Activated naive CD4-positive, alpha-beta T cell treated with anti-CD3 and anti-CD28 coated beads for 36 hours (primary cell): ENCODE measurements at regions not wholly inside any gene's neighbourhood (a gene's known extent, or its start where the extent isn't known, plus 50 kb on each side); places are given as distances from the start of the nearest gene placed in this dataset.
"Not testable (repeated sequence)": the region's sequence is repeated elsewhere in the genome, so short reads cannot be mapped to it uniquely, and the experiment has no call there.

ENCODE experiments used
- CTCF ChIA-PET: fragments of 350-600 bp; sonication (Branson Sonifier 250); formaldehyde crosslinking; loops from one replicate; lab custom pipeline; 2021; ENCODE audit warnings: antibody characterized with exemption; lab: Charles Lee
- DNase-seq: peaks from one replicate; pipeline ENCODE4 v3.0.0-alpha.2; 2020
- H3K27ac Mint-ChIP-seq: one replicate; pipeline ENCODE4 v1.8.0; 2021; ENCODE audit warnings: mild to moderate bottlenecking, mixed read lengths
- H3K27me3 Mint-ChIP-seq: one replicate; pipeline ENCODE4 v1.8.0; 2021; ENCODE audit warnings: low read depth, mixed read lengths
- H3K36me3 Mint-ChIP-seq: one replicate; pipeline ENCODE4 v1.8.0; 2021; ENCODE audit warnings: low read depth, mixed read lengths
- H3K4me1 Mint-ChIP-seq: one replicate; pipeline ENCODE4 v1.8.0; 2021; ENCODE audit warnings: low read depth, mixed read lengths
- H3K4me3 Mint-ChIP-seq: one replicate; pipeline ENCODE4 v1.8.0; 2021; ENCODE audit warnings: mild to moderate bottlenecking, moderate library complexity, mixed read lengths
- H3K9me3 Mint-ChIP-seq: one replicate; pipeline ENCODE4 v1.8.0; 2021; ENCODE audit warnings: mixed read lengths
- intact Hi-C: fragments of 100-400 bp; cut with micrococcal nuclease; formaldehyde crosslinking; loops from one replicate; pipeline ENCODE4 v1.15.1; 2023

DNA sequence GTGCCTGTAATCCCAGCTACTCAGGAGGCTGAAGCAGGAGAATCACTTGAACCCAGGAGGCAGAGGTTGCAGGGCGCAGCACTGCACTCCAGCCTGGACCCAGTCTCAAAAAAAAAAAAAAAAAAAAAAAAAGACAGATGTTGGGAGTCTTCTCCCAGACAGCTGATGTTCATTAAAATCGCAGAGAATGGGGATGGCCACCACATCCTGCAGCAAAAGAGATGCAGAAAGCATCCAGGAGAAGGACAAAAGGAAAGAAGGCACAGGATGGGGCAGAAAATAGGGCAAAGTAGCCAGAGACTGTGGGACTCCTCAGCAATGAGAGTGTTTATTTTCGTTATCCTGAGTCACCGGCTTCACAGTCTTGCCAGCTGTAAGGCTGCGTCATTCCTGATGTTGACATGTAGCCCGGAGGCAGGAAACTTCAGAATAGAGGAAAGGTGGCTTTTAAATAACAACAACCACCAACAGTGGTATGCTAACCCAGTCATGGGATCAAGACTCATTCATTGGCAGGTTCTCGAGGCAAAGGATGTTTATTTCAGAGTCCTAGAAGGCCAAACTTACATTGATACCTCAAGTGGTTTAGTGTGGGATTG, 149.5 kb upstream of the SVIL start:
- peaks cover 8% of the 10 kb centered on the region for H3K27me3 Mint-ChIP-seq
- no peaks in the 10 kb centered on the region for H3K9me3 Mint-ChIP-seq
- H3K27ac Mint-ChIP-seq = no peak overlapping the region
- intact Hi-C loops = no loop called here
- H3K36me3 Mint-ChIP-seq = no peaks in the 10 kb centered on the region
- H3K4me3 Mint-ChIP-seq = no peak overlapping the region
- CTCF ChIA-PET = no interaction called here
- DNase-seq = no peak
- no peaks in the 10 kb centered on the region for H3K4me1 Mint-ChIP-seq

DNA sequence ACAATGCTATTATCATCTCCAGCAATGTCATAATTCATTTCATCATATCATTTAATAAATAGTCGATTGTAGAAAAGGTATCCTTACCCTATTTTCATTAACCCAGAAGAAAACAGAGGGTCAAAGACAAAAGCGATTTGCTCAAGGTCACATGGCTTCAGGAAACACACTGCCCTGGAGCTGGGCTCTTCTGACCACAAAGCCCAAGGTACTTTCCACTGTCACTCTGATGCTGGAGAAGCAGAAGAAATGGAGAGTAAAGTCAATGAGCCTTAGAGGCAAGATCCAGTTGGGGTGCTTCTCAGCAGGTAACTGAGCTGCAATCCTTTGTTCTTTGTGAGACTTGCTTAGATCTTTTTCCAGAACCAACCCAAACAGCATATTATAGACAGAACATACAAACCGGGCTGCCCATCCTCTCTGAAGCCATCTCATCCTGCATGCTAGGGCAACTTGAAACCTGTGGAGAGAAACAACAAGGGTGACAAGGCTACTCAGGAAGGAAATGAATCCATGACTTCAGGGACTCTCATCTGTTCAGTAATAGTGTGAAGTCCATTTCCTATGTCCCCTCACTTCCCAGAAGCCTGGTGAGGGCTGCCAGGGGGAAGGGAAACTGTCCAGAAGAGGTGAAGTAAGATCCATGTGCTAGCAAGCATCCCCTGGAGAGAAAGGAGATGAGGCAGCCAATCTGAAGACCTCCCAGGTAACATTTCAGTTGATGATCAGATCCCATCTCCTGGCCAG, 148.6 kb upstream of the SVIL start:
- no peaks in the 10 kb centered on the region for H3K36me3 Mint-ChIP-seq
- H3K27ac Mint-ChIP-seq = no peak overlapping the region
- H3K27me3 Mint-ChIP-seq = peaks cover 10% of the 10 kb centered on the region
- intact Hi-C loops = no loop called here
- no peaks in the 10 kb centered on the region for H3K9me3 Mint-ChIP-seq
- CTCF ChIA-PET = no interaction called here
- H3K4me1 Mint-ChIP-seq = no peaks in the 10 kb centered on the region
- no peak overlapping the region for H3K4me3 Mint-ChIP-seq
- DNase-seq = no peak

DNA sequence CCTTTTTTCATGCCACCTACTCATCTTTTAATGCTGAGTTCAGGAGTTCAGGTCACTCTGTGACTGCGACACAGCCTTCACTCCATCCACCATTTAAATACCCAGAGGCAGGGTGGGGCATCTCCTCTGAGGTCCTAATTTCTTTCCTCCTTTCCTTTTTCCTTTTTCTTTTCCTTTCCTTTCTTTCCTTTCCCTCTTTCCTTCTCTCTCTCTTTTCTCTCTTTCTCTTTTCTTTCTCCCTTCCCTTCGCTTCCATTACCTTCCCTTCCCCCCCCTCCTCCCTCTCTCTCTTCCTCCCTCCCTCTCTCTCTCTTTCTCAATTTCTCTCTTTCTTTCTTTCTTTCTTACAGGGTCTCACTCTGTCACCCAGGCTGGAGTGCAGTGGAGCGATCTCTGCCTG, 145.9 kb upstream of the SVIL start:
- Mint-ChIP-seq H3K4me3 (no peak overlapping the region), H3K27ac (no peak overlapping the region), H3K36me3 (no peaks in the 10 kb centered on the region), H3K27me3 (peaks cover 12% of the 10 kb centered on the region), H3K4me1 (no peaks in the 10 kb centered on the region), H3K9me3 (no peaks in the 10 kb centered on the region)
- CTCF ChIA-PET = no interaction called here
- intact Hi-C loops = no loop called here
- no peak for DNase-seq

GRCh38 chr10:29780096-29780495, 145.3 kb upstream of the SVIL start:
- CTCF ChIA-PET = no interaction called here
- H3K9me3 Mint-ChIP-seq = no peaks in the 10 kb centered on the region
- H3K36me3 Mint-ChIP-seq = no peaks in the 10 kb centered on the region
- H3K27me3 Mint-ChIP-seq = peaks cover 12% of the 10 kb centered on the region
- no peak overlapping the region for H3K27ac Mint-ChIP-seq
- no peak overlapping the region for H3K4me3 Mint-ChIP-seq
- intact Hi-C loops = no loop called here
- no peak for DNase-seq
- H3K4me1 Mint-ChIP-seq = no peaks in the 10 kb centered on the region

DNA sequence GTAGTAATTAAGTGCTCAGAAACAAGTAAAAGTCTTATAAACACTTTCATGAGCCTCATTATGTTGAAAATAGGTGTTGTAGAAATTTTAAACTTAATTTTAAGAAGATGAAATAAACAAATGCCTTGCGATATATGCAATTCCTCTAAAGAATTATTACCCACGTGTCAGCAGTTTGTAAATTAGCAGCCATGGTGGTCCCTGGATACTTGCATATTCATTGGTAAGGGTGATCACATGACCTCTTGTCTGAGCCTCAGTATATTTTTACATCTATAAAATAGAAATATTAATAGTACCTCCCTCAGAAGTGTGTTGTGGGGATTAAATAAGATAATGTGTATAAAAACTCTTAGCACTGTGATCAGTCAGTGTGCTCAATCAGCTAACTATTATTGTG, 141.5 kb upstream of the SVIL start:
- no peaks in the 10 kb centered on the region for H3K36me3 Mint-ChIP-seq
- peaks cover 9% of the 10 kb centered on the region for H3K27me3 Mint-ChIP-seq
- peaks cover 9% of the 10 kb centered on the region for H3K4me1 Mint-ChIP-seq
- H3K9me3 Mint-ChIP-seq = peaks cover 2% of the 10 kb centered on the region
- no peak overlapping the region for H3K27ac Mint-ChIP-seq
- intact Hi-C loops = no loop called here
- CTCF ChIA-PET = no interaction called here
- no peak overlapping the region for H3K4me3 Mint-ChIP-seq
- DNase-seq = no peak

DNA sequence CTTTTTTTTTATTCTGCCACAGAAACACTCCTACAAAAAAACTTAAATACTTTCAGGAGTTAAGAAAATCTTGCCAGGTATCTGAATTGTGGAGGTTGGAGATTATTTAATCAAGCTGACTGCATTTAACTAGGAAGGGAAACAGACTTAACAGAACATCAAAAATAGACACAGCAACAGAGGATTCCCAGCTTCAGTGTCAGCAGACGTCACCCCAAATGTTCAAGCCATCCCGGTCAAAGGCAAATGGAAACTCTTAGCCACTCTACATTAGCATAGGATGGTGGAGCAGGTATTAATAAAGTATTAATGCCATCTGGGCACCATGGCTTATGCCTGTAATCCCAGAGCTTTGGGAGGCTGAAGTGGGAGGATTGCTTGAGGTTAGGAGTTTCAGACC, 139.7 kb upstream of the SVIL start:
- Mint-ChIP-seq H3K36me3 (no peaks in the 10 kb centered on the region), H3K4me1 (peaks cover 9% of the 10 kb centered on the region), H3K4me3 (no peak overlapping the region), H3K27ac (no peak overlapping the region), H3K9me3 (peaks cover 2% of the 10 kb centered on the region), H3K27me3 (peaks cover 4% of the 10 kb centered on the region)
- no peak for DNase-seq
- CTCF ChIA-PET = interaction anchor here (0.7 to 0.9 kb wide), 2 partner anchors 8 to 41 kb away, joined by 3 read pairs; no protein-coding TSS in a partner anchor
- intact Hi-C loops = no loop called here

GRCh38 chr10:29773675-29774091, 138.9 kb upstream of the SVIL start:
- peaks cover 9% of the 10 kb centered on the region for H3K4me1 Mint-ChIP-seq
- no peak overlapping the region for H3K27ac Mint-ChIP-seq
- no peak overlapping the region for H3K4me3 Mint-ChIP-seq
- peaks cover 4% of the 10 kb centered on the region for H3K27me3 Mint-ChIP-seq
- CTCF ChIA-PET = interaction anchor here (0.7 to 0.9 kb wide), 2 partner anchors 7 to 40 kb away, joined by 3 read pairs; no protein-coding TSS in a partner anchor
- no peak for DNase-seq
- H3K36me3 Mint-ChIP-seq = no peaks in the 10 kb centered on the region
- H3K9me3 Mint-ChIP-seq = peaks cover 2% of the 10 kb centered on the region
- intact Hi-C loops = no loop called here

DNA sequence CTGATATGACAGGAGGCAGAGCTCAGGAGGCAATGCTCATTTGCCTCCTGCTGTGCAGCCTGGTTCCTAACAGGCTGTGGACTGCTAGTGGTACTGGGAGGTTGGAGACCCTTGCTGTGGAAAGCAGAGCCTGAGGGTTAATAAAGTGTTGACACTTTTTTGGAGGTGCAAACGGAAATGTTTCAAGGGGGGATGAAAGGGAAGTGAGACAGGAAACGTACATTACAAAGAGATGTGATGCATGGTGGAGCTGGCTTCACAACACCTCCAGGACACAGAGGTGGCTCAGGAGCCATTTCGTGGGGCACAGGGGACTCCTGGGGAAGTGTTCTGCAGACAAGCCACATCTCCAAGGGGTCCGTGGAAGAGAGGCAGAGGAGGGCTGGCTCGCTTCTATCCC, 137.6 kb upstream of the SVIL start:
- Mint-ChIP-seq H3K9me3 (peaks cover 2% of the 10 kb centered on the region), H3K27me3 (peaks cover 2% of the 10 kb centered on the region), H3K36me3 (no peaks in the 10 kb centered on the region), H3K4me3 (no peak overlapping the region), H3K4me1 (peaks cover 9% of the 10 kb centered on the region), H3K27ac (no peak overlapping the region)
- CTCF ChIA-PET = no interaction called here
- intact Hi-C loops = no loop called here
- DNase-seq = no peak

- Mint-ChIP-seq H3K27me3 (peaks cover 2% of the 10 kb centered on the region), H3K27ac (no peak overlapping the region), H3K9me3 (peaks cover 2% of the 10 kb centered on the region), H3K4me3 (no peak overlapping the region), H3K4me1 (peaks cover 9% of the 10 kb centered on the region), H3K36me3 (no peaks in the 10 kb centered on the region)
- no peak for DNase-seq
- intact Hi-C loops = no loop called here
- CTCF ChIA-PET = no interaction called here
Measured at GRCh38 chr10:29771376-29771775, 136.6 kb upstream of the SVIL start.

GRCh38 chr10:29769277-29769676, 134.5 kb upstream of the SVIL start:
- CTCF ChIA-PET, H3K4me3 Mint-ChIP-seq: not testable (repeated sequence)

DNA sequence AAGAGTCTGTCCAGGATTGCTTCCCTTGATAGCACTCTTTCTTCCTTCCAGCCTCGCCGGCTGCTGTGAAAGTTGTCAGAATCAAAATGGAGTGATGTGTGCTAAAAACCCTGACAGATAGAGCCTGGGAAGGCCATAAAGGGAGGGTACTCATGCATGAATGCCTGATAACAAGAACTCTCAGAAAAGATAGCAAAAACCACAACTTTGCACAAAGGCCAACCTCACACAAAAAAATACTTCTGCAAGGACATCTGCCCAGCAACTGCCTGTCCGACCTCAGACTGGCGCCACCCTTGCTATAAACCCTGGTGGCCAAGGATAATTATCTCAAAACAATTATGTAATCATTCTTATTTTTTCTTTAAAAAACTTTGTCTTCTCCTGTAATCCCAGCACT, 133.2 kb upstream of the SVIL start:
- Mint-ChIP-seq H3K4me1 (peaks cover 9% of the 10 kb centered on the region), H3K27me3 (no peaks in the 10 kb centered on the region), H3K36me3 (no peaks in the 10 kb centered on the region), H3K27ac (no peak overlapping the region), H3K9me3 (peaks cover 2% of the 10 kb centered on the region), H3K4me3 (no peak overlapping the region)
- no peak for DNase-seq
- intact Hi-C loops = no loop called here
- CTCF ChIA-PET = no interaction called here

More at GRCh38 chr10:29769277-29769676, 134.5 kb upstream of the SVIL start:
- H3K27ac Mint-ChIP-seq, H3K36me3 Mint-ChIP-seq, DNase-seq, intact Hi-C loops, H3K4me1 Mint-ChIP-seq, H3K27me3 Mint-ChIP-seq, H3K9me3 Mint-ChIP-seq: not testable (repeated sequence)

DNA sequence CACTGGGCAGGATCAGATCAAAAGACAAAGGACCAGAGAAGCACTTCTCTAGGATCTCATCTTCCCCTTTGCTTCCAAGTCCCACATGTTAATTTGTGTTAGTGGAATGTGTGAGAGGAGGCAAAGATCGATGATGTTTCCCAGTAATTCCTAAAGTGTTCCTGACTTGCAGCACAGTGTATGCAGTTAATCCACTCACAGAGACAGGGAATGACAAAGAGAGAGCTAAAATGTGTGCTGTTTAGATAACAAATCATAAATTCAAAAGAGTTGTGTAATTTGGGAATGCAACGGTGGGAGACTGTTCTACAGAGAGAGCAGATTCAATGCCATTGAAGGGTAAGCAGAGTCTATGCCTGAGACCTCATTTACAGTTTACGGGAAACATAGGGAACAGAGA, 132.0 kb upstream of the SVIL start:
- H3K4me1 Mint-ChIP-seq = no peaks in the 10 kb centered on the region
- H3K36me3 Mint-ChIP-seq = no peaks in the 10 kb centered on the region
- CTCF ChIA-PET = interaction anchor here (0.7 to 1.3 kb wide), 2 partner anchors 8 to 796 kb away, joined by 3 read pairs; no protein-coding TSS in a partner anchor
- no peak for DNase-seq
- H3K27ac Mint-ChIP-seq = no peak overlapping the region
- no peaks in the 10 kb centered on the region for H3K9me3 Mint-ChIP-seq
- intact Hi-C loops = no loop called here
- no peak overlapping the region for H3K4me3 Mint-ChIP-seq
- no peaks in the 10 kb centered on the region for H3K27me3 Mint-ChIP-seq

GRCh38 chr10:29765330-29765729, 130.6 kb upstream of the SVIL start:
- intact Hi-C loops = no loop called here
- H3K4me1 Mint-ChIP-seq = no peaks in the 10 kb centered on the region
- no peaks in the 10 kb centered on the region for H3K9me3 Mint-ChIP-seq
- H3K27ac Mint-ChIP-seq = no peak overlapping the region
- H3K36me3 Mint-ChIP-seq = no peaks in the 10 kb centered on the region
- CTCF ChIA-PET = no interaction called here
- no peaks in the 10 kb centered on the region for H3K27me3 Mint-ChIP-seq
- H3K4me3 Mint-ChIP-seq = no peak overlapping the region
- no peak for DNase-seq
